GM10266 (cell line): ENCODE measurements at regions not wholly inside any gene's neighbourhood (a gene's known extent, or its start where the extent isn't known, plus 50 kb on each side); places are given as distances from the start of the nearest gene placed in this dataset.

Experiments
- DNase-seq: peaks from one replicate; pipeline ENCODE4 v3.0.0; 2012; ENCODE audit errors: extremely low spot score
- TF ChIP-seq, protein P1 (sequence below): IDR thresholded peaks from 2 replicates; pipeline ENCODE4 v1.5.1; 2012; ENCODE audit warnings: mild to moderate bottlenecking, low read depth; ENCODE audit not compliant: control insufficient read depth, insufficient read depth; ENCODE audit errors: missing control alignments

GRCh38 chr5:24353611-24354010 lies 291.2 kb downstream of the CDH10 start:
- TF ChIP-seq, protein P1, sequence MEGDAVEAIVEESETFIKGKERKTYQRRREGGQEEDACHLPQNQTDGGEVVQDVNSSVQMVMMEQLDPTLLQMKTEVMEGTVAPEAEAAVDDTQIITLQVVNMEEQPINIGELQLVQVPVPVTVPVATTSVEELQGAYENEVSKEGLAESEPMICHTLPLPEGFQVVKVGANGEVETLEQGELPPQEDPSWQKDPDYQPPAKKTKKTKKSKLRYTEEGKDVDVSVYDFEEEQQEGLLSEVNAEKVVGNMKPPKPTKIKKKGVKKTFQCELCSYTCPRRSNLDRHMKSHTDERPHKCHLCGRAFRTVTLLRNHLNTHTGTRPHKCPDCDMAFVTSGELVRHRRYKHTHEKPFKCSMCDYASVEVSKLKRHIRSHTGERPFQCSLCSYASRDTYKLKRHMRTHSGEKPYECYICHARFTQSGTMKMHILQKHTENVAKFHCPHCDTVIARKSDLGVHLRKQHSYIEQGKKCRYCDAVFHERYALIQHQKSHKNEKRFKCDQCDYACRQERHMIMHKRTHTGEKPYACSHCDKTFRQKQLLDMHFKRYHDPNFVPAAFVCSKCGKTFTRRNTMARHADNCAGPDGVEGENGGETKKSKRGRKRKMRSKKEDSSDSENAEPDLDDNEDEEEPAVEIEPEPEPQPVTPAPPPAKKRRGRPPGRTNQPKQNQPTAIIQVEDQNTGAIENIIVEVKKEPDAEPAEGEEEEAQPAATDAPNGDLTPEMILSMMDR: no peak
- no peak for DNase-seq

DNA sequence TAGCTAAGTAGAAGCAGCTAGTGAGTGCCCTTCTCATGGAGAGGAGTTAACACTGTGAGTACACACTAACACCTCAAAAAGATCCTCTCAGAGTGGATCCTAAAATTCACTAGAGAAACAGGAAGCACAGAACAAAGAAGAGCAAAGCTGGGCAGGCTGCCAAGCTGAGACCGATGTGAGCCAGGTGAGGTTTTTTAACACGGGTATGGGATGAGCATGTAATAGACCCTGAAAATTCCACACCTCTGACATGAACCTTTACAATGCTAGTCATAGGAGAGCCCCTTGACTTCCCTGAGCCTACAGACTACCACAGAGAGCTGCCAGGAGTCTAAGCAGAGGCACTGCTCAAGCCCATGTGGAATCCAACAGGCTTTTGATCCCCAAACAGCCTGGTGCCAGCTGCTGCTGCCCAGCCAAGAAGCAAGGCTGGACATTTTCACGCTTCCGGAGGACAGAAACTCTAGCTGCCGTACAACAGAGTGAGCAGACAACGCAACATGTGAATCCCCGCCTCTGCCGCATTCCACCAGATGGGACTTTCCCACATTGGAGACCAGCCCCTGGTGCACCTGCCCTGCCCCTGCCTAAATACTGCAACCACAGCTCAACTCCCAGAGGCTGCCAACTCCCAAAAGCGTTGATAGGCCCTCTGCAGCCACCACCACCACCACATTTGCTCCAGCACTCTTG lies 280.8 kb downstream of the CDH10 start:
- no peak for DNase-seq
- TF ChIP-seq, protein P1: no peak

DNA sequence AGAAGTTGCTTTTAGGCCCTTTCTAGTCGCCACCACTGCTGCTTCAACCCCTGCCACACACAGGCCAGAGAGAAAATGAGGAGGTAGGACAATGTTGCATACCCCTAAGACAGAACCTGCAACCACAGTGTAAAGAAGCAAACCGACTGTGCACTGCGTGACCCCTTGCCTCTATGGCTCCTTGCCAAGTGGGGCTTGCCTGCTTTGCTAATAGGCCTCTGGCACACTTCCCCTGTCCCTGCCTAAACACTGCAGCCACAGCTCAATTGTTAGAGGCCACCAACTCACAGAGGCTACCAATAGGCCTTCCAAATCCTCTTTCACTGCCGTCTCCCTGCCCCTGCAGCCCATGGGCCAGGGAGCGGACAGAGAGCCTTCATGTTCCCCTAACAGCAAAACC lies 280.1 kb downstream of the CDH10 start:
- TF ChIP-seq, protein P1: no peak
- no peak for DNase-seq

DNA sequence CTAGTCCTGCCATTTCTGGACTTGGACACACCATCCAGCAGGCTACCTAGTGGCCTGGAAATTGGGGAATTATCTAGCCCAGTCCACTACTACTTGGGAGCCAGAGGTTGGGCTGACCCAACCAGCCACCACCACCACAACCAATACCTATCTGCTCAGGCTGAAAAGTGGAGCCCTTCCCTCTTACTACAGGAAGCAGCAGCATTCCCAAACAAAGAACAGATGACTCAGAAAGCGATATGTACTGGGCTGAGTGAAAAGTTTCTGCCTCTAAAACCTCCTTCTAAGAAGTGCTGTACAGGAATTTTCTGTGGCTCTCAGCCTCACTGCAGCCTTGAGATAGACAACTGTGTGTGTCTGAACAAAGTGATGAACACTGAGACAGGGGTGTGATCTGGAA lies 279.4 kb downstream of the CDH10 start:
- no peak for DNase-seq
- TF ChIP-seq, protein P1: no peak

DNA sequence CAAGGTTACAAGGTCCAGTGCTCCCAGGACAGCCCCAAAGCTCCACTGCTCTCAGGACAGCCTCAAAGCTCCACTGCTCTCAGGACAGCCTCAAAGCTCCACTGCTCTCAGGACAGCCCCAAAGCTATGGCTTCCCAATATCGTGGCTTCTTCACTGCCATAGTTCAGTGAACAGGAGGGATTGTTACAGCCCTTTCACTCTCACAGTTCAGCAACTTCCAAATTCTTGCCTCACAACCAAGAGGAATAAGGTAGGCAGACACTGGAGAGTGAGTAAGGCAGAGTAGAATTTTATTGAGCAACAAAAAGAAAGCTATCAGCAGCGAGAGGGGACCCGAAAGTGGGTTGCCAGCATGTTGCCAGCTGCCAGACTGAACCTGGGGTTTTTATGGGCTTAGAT lies 277.6 kb downstream of the CDH10 start:
- DNase-seq: no peak
- TF ChIP-seq, protein P1: no peak

DNA sequence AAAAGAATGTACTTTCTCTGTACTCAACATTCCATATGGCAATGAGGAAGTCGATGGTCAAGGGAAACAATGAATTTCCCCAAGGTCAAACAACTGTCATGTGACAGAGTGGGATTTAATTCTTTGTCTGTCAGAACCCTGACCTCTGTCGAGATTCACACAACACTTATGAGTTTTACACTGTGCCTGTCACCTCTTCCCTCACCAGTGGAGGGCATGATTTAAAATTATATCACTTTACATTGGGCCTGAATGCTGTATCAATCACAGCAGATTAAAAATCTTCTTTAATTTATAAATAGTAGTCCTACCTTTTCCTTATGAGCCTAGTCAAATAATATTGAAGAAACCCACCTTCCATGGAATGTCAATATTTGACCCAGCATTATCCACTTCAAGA lies 276.7 kb downstream of the CDH10 start:
- TF ChIP-seq, protein P1: no peak
- DNase-seq: no peak

DNA sequence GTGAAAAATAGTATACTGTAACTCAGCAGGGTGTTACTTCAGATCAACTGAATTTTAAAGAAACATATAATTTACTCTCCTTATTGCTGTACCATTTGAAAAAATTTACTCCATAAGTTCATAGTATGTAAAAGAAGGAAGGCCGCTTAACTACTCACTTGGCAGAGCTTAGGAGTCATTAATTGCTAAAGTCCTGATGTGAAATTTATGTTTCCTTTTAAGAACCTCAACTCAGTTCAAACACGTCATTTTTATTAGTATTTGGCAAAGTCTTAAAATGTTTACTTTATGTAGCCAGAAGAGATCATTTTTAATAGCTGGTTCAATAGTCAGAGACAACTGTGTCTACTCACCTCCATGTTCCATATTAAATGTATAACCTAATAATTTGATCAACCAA lies 268.6 kb downstream of the CDH10 start:
- TF ChIP-seq, protein P1: no peak
- no peak for DNase-seq
